ENCODE measurements at regions not wholly inside any gene's neighbourhood (a gene's known extent, or its start where the extent isn't known, plus 50 kb on each side); places are given as distances from the start of the nearest gene placed in this dataset.

- TF ChIP-seq JUN (IDR thresholded peaks at IDR 0.05; ENCODE audit: low read depth, low read length) (no peak), GABPA (IDR thresholded peaks at IDR 0.05; ENCODE audit: borderline replicate concordance, insufficient read depth, low read length) (no peak), E2F6 (IDR thresholded peaks at IDR 0.05) (no peak)
These were observed 1485.2 kb upstream of the PIK3C3 start (continued) for GRCh38 chr18:40469851-40470250.

All from H1 (cell line).